SK-N-SH treated with all-trans-retinoic acid at 6 μM for 48 hours (cell line): ENCODE measurements at regions not wholly inside any gene's neighbourhood (a gene's known extent, or its start where the extent isn't known, plus 50 kb on each side); places are given as distances from the start of the nearest gene placed in this dataset.

Source experiments
- ARNTL ChIP-seq: fragments of 450-650 bp; formaldehyde crosslinking; IDR thresholded peaks from 2 replicates; pipeline ENCODE4 v1.5.0; 2020; ENCODE audit warnings: low read depth, mild to moderate bottlenecking, moderate library complexity, borderline replicate concordance
- BACH2 ChIP-seq: fragments of 250-450 bp; sonication (Bioruptor Pico); IDR thresholded peaks from 2 replicates; pipeline ENCODE4 v1.9.0; 2021; ENCODE audit warnings: mild to moderate bottlenecking, borderline replicate concordance
- CSDC2 ChIP-seq: fragments of 250-450 bp; sonication (Bioruptor Pico); IDR thresholded peaks from 2 replicates; pipeline ENCODE4 v1.5.0; 2020; ENCODE audit warnings: mild to moderate bottlenecking, moderate library complexity
- GLIS3 ChIP-seq: fragments of 250-450 bp; sonication (Bioruptor Pico); IDR thresholded peaks from 2 replicates; pipeline ENCODE4 v1.5.0; 2020; ENCODE audit warnings: mild to moderate bottlenecking, moderate library complexity
- PATZ1 ChIP-seq: fragments of 250-450 bp; sonication (Bioruptor Pico); IDR thresholded peaks from 2 replicates; pipeline ENCODE4 v1.8.0; 2020; ENCODE audit warnings: mild to moderate bottlenecking, moderate library complexity, borderline replicate concordance
- PPARA ChIP-seq: fragments of 250-450 bp; sonication (Bioruptor Pico); IDR thresholded peaks from 2 replicates; pipeline ENCODE4 v1.5.0; 2020; ENCODE audit warnings: mild to moderate bottlenecking, borderline replicate concordance
- RARB ChIP-seq: fragments of 250-450 bp; sonication (Bioruptor Pico); IDR thresholded peaks from 2 replicates; pipeline ENCODE4 v1.8.0; 2021; ENCODE audit warnings: mild to moderate bottlenecking, moderate library complexity
- SNAI2 ChIP-seq: fragments of 250-450 bp; sonication (Bioruptor Pico); IDR thresholded peaks from 2 replicates; pipeline ENCODE4 v1.5.0; 2020; ENCODE audit warnings: mild to moderate bottlenecking, moderate library complexity
- TCF4 ChIP-seq: fragments of 250-450 bp; sonication (Bioruptor Pico); IDR thresholded peaks from 2 replicates; pipeline ENCODE4 v1.8.0; 2021; ENCODE audit warnings: mild to moderate bottlenecking, moderate library complexity, borderline replicate concordance
- ZFP3 ChIP-seq: fragments of 250-450 bp; sonication (Bioruptor Pico); IDR thresholded peaks from 2 replicates; pipeline ENCODE4 v1.5.0; 2020; ENCODE audit warnings: mild to moderate bottlenecking, moderate library complexity
- ZFP30 ChIP-seq: fragments of 450-650 bp; formaldehyde crosslinking; IDR thresholded peaks from 2 replicates; pipeline ENCODE4 v1.5.0; 2022; ENCODE audit warnings: mild to moderate bottlenecking, moderate library complexity
- TF ChIP-seq, protein P1 (sequence below): fragments of 250-450 bp; sonication (Bioruptor Pico); IDR thresholded peaks from 2 replicates; pipeline ENCODE4 v1.5.1; 2020; ENCODE audit warnings: low read depth, mild to moderate bottlenecking, moderate library complexity
- TF ChIP-seq, protein P2 (sequence below): fragments of 250-450 bp; sonication (Bioruptor Pico); IDR thresholded peaks from 2 replicates; pipeline ENCODE4 v1.5.0; 2020; ENCODE audit warnings: mild to moderate bottlenecking, moderate library complexity
- TF ChIP-seq, protein P3 (sequence below): fragments of 250-450 bp; sonication (Bioruptor Pico); IDR thresholded peaks from 2 replicates; pipeline ENCODE4 v1.8.0; 2021; ENCODE audit warnings: low read depth, mild to moderate bottlenecking, moderate library complexity, borderline replicate concordance

DNA sequence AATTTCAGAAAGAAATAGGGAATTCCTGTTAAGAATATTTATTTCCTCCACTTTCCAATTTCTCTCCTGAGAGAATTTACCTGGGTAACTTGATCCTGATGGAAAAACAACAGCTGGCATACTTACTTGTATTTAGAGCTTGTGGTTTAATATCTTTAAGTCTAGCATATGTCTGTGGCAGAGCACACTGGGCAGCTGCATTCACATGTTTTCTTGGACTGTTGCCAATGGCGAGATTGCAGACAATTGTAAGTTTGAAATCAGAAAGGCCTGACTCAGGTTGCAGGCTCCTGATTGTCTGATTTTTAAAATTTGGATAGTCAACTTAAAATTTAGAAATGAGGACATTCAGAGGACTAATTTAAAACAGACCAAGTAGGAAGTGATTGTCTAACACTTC lies 66.9 kb downstream of the NHLRC3 start:
- no peak for TF ChIP-seq TCF4 (CRISPR knock-in tag)
- TF ChIP-seq SNAI2 (CRISPR knock-in tag) = no peak
- TF ChIP-seq, protein P1, sequence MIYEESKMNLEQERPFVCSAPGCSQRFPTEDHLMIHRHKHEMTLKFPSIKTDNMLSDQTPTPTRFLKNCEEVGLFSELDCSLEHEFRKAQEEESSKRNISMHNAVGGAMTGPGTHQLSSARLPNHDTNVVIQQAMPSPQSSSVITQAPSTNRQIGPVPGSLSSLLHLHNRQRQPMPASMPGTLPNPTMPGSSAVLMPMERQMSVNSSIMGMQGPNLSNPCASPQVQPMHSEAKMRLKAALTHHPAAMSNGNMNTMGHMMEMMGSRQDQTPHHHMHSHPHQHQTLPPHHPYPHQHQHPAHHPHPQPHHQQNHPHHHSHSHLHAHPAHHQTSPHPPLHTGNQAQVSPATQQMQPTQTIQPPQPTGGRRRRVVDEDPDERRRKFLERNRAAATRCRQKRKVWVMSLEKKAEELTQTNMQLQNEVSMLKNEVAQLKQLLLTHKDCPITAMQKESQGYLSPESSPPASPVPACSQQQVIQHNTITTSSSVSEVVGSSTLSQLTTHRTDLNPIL (CRISPR knock-in tag) = no peak
- TF ChIP-seq PATZ1 (CRISPR knock-in tag) = no peak
- no peak for TF ChIP-seq GLIS3 (CRISPR knock-in tag)
- no peak for TF ChIP-seq ARNTL
- no peak for TF ChIP-seq CSDC2 (CRISPR knock-in tag)
- no peak for TF ChIP-seq BACH2 (CRISPR knock-in tag)
- no peak for TF ChIP-seq ZFP30 (CRISPR knock-in tag)
- no peak for TF ChIP-seq PPARA (CRISPR knock-in tag)
- TF ChIP-seq, protein P2, sequence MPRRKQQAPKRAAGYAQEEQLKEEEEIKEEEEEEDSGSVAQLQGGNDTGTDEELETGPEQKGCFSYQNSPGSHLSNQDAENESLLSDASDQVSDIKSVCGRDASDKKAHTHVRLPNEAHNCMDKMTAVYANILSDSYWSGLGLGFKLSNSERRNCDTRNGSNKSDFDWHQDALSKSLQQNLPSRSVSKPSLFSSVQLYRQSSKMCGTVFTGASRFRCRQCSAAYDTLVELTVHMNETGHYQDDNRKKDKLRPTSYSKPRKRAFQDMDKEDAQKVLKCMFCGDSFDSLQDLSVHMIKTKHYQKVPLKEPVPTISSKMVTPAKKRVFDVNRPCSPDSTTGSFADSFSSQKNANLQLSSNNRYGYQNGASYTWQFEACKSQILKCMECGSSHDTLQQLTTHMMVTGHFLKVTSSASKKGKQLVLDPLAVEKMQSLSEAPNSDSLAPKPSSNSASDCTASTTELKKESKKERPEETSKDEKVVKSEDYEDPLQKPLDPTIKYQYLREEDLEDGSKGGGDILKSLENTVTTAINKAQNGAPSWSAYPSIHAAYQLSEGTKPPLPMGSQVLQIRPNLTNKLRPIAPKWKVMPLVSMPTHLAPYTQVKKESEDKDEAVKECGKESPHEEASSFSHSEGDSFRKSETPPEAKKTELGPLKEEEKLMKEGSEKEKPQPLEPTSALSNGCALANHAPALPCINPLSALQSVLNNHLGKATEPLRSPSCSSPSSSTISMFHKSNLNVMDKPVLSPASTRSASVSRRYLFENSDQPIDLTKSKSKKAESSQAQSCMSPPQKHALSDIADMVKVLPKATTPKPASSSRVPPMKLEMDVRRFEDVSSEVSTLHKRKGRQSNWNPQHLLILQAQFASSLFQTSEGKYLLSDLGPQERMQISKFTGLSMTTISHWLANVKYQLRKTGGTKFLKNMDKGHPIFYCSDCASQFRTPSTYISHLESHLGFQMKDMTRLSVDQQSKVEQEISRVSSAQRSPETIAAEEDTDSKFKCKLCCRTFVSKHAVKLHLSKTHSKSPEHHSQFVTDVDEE = no peak
- TF ChIP-seq RARB (CRISPR knock-in tag) = no peak
- TF ChIP-seq ZFP3 = no peak
- TF ChIP-seq, protein P3, sequence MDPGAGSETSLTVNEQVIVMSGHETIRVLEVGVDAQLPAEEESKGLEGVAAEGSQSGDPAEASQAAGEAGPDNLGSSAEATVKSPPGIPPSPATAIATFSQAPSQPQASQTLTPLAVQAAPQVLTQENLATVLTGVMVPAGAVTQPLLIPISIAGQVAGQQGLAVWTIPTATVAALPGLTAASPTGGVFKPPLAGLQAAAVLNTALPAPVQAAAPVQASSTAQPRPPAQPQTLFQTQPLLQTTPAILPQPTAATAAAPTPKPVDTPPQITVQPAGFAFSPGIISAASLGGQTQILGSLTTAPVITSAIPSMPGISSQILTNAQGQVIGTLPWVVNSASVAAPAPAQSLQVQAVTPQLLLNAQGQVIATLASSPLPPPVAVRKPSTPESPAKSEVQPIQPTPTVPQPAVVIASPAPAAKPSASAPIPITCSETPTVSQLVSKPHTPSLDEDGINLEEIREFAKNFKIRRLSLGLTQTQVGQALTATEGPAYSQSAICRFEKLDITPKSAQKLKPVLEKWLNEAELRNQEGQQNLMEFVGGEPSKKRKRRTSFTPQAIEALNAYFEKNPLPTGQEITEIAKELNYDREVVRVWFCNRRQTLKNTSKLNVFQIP (CRISPR knock-in tag) = no peak
